HepG2 (cell line): ENCODE measurements at regions not wholly inside any gene's neighbourhood (a gene's known extent, or its start where the extent isn't known, plus 50 kb on each side); places are given as distances from the start of the nearest gene placed in this dataset.

Experiments used
- ATF1 ChIP-seq: IDR thresholded peaks from 2 replicates; pipeline ENCODE4 v1.6.1; 2016; ENCODE audit warnings: mild to moderate bottlenecking, control low read depth
- EHMT2 ChIP-seq: fragments of 200-600 bp; sonication (generic); IDR thresholded peaks from 2 replicates; pipeline ENCODE4 v1.7.0; 2017; ENCODE audit warnings: antibody characterized with exemption, low read depth, low read length, borderline replicate concordance
- ZFP36 ChIP-seq: fragments of 150-350 bp; IDR thresholded peaks from 2 replicates; pipeline ENCODE4 v1.6.1; 2018; ENCODE audit warnings: borderline replicate concordance, low read length, low read depth; ENCODE audit not compliant: partially characterized antibody
- TF ChIP-seq, protein P1 (sequence below): sonication (generic); formaldehyde crosslinking; IDR thresholded peaks from 2 replicates; pipeline ENCODE4 v1.5.0; 2020; ENCODE audit warnings: mild to moderate bottlenecking, missing genetic modification reagents, moderate library complexity
- TF ChIP-seq, protein P2 (sequence below): IDR thresholded peaks from 2 replicates; pipeline ENCODE4 v1.6.1; 2012; ENCODE audit warnings: inconsistent platforms
- TF ChIP-seq, protein P3 (sequence below): sonication (generic); formaldehyde crosslinking; IDR thresholded peaks from 2 replicates; pipeline ENCODE4 v1.8.0; 2022; ENCODE audit warnings: mild to moderate bottlenecking, missing genetic modification reagents, borderline replicate concordance

DNA sequence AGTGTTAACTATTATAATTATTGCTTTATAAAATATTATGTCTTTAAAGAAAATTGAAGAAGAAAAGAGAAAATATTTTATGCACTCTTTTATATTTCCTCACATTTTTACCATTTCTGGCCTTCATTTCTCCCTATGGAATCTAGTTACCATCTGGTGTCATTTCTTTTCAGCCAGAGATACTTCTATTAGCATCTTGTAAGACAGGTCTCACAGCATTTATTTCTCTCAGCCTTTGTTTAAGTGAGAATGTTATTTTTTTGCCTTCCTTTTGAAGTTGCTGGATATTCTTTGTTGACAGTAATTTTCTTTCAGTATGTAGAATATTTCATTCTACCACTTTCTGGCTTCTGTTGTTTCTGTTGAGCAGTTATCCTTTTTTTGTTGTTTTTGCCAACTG, 652.1 kb upstream of the CITED2 start:
- TF ChIP-seq, protein P1, sequence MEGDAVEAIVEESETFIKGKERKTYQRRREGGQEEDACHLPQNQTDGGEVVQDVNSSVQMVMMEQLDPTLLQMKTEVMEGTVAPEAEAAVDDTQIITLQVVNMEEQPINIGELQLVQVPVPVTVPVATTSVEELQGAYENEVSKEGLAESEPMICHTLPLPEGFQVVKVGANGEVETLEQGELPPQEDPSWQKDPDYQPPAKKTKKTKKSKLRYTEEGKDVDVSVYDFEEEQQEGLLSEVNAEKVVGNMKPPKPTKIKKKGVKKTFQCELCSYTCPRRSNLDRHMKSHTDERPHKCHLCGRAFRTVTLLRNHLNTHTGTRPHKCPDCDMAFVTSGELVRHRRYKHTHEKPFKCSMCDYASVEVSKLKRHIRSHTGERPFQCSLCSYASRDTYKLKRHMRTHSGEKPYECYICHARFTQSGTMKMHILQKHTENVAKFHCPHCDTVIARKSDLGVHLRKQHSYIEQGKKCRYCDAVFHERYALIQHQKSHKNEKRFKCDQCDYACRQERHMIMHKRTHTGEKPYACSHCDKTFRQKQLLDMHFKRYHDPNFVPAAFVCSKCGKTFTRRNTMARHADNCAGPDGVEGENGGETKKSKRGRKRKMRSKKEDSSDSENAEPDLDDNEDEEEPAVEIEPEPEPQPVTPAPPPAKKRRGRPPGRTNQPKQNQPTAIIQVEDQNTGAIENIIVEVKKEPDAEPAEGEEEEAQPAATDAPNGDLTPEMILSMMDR (CRISPR knock-in tag), result no peak
- TF ChIP-seq ZFP36, result no peak
- no peak for TF ChIP-seq EHMT2
- no peak for TF ChIP-seq ATF1 (CRISPR knock-in tag)
- TF ChIP-seq, protein P2, sequence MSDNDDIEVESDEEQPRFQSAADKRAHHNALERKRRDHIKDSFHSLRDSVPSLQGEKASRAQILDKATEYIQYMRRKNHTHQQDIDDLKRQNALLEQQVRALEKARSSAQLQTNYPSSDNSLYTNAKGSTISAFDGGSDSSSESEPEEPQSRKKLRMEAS, result no peak
- TF ChIP-seq, protein P3, sequence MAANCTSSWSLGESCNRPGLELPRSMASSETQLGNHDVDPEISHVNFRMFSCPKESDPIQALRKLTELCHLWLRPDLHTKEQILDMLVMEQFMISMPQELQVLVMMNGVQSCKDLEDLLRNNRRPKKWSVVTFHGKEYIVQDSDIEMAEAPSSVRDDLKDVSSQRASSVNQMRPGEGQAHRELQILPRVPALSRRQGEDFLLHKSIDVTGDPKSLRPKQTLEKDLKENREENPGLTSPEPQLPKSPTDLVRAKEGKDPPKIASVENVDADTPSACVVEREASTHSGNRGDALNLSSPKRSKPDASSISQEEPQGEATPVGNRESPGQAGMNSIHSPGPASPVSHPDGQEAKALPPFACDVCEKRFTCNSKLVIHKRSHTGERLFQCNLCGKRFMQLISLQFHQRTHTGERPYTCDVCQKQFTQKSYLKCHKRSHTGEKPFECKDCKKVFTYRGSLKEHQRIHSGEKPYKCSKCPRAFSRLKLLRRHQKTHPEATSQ (CRISPR knock-in tag), result no peak
